Heart left ventricle (tissue), 13 donors: ENCODE measurements at regions not wholly inside any gene's neighbourhood (a gene's known extent, or its start where the extent isn't known, plus 50 kb on each side); places are given as distances from the start of the nearest gene placed in this dataset.

Experiments
- POLR2A ChIP-seq, 2 donors: fragments of 450-650 bp; IDR thresholded peaks; one replicate each; pipeline ENCODE4 v1.6.1; 2017; ENCODE audit warnings: antibody characterized with exemption in 2 of 2, mild to moderate bottlenecking in 2 of 2, moderate library complexity in 2 of 2
- TF ChIP-seq, protein P1 (sequence below), 12 donors: fragments of 200-600 bp; sonication (generic) in 4 of 12; IDR thresholded peaks; one replicate each; pipeline versions ENCODE4 v1.5.0 to v1.8.0; 2018 to 2022; ENCODE audit warnings: antibody characterized with exemption in 12 of 12, mild to moderate bottlenecking in 5 of 12
- donor health status: ischemic (EF 13 %, LVEDD 7.1; RV severe dilation, severe dysfunction).
- donor health status: DM: no; HTN: yes; CAD: no.
- donor health status: DM: no; HTN: no; CAD: no.
- donor health status: ischemic (EF 25% LVEDD 6.9; RV normal size, moderate dysfunction).
- donor health status: ischemic (EF 25% LVEDD 5.7; RV mildly dilated, moderate dysfunction).
- donor health status: ischemic (EF 35%, LVEDD 5.7; RV mildly dilated, moderate dysfunction).
- donor health status: nonischemic (EF 11% LVEDD 7.7; RV severe dilation, severe dysfunction).
- donor health status: DM: yes; HTN: yes; CAD: no.
- donor health status: PGD.
- donor health status: ischemic (EF 29% LVEDD 5.4; RV normal size, mild dysfunction).
- donor health status: nonischemic (EF 23%, LVEDD 6.1; RV moderate dilation, normal function).

DNA sequence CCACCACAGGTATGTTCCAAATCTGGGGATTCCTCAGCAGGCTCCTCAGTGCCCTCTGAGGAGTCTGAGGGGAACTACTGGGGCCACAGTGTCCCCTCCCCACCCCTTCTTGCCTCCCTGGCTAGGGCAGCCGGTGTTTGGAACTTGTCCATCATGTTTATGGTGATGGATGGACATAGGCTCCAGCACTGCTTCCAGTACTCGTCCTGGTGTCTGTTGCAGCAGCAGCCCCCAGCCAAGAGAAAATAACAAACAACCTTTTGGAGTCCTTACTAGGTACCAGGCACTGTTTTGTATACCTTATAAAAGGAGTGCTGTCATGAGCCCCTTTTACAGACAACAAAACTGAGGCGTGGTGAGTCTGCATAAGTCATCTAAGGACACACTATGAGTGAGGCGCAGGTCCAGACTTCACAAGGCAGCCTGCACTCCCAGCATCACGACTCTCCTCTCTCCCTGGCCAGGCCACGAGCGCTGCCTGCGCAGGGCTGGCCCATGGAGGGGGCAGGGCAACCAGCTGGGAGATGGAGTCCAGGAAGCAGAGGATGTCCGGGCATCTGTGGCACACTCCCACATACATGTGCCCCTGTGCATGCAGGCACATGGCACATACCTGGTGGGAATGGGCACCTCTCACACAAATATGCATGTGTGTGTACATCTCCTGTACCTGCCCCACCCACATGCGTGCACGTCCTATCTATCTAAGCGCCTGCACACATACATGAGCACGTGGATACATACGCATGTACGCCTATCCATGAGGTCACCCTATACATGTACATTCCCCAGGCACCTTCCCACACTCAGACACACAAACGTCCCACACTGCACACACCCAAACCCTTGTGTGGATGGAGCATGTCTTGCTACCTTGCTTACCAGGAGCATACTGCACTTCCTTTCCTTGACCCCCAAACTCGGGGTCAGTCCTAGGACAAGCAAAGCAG, 152.7 kb downstream of the VEGFA start:
- TF ChIP-seq, protein P1, sequence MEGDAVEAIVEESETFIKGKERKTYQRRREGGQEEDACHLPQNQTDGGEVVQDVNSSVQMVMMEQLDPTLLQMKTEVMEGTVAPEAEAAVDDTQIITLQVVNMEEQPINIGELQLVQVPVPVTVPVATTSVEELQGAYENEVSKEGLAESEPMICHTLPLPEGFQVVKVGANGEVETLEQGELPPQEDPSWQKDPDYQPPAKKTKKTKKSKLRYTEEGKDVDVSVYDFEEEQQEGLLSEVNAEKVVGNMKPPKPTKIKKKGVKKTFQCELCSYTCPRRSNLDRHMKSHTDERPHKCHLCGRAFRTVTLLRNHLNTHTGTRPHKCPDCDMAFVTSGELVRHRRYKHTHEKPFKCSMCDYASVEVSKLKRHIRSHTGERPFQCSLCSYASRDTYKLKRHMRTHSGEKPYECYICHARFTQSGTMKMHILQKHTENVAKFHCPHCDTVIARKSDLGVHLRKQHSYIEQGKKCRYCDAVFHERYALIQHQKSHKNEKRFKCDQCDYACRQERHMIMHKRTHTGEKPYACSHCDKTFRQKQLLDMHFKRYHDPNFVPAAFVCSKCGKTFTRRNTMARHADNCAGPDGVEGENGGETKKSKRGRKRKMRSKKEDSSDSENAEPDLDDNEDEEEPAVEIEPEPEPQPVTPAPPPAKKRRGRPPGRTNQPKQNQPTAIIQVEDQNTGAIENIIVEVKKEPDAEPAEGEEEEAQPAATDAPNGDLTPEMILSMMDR (IDR thresholded peaks at IDR 0.05), result no peak
- TF ChIP-seq POLR2A (IDR thresholded peaks at IDR 0.05), result no peak
